H54 (cell line): ENCODE measurements at regions not wholly inside any gene's neighbourhood (a gene's known extent, or its start where the extent isn't known, plus 50 kb on each side); places are given as distances from the start of the nearest gene placed in this dataset.

Experiments
- DNase-seq: peaks from one replicate; pipeline ENCODE4 v3.0.0; 2011; ENCODE audit warnings: low spot score, mixed read lengths; ENCODE audit not compliant: insufficient read length
- FAIRE-seq: peaks from 3 replicates; lab custom pipeline; 2011; peaks lifted over from hg19 to GRCh38; lab: Jason Lieb, UNC
- POLR2A ChIP-seq: IDR thresholded peaks from 2 replicates; pipeline ENCODE4 v1.6.1; 2011; ENCODE audit warnings: low read depth, mild to moderate bottlenecking, low read length

- FAIRE-seq (no peak), DNase-seq (no peak)
These were observed 105.9 kb upstream of the ADRA2C start for GRCh38 chr4:3660086-3660927.

GRCh38 chr4:3659131-3659530 is 107.1 kb upstream of the ADRA2C start:
- no peak for TF ChIP-seq POLR2A

More at GRCh38 chr4:3660086-3660927, 105.9 kb upstream of the ADRA2C start:
- TF ChIP-seq POLR2A: no peak

DNA sequence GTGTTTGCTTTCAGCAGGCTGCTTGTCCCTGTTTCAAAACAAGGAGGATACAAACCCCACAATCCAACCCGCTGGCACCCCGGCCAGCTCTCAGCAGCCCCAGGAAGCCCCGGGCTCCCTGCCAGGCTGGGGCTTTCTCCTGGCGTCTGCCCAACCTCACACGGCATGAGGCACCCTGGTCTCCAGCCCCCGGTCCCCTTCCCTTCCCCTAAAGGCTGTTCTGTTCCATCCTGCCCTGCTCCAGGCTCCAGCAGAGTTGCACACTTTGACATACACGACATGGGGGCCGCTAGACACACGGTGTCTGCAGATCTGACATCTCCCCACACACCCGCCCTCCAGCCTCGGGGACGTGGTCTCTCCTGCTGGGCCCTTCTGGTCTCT is 107.7 kb upstream of the ADRA2C start:
- DNase-seq (no peak), FAIRE-seq (no peak)
- TF ChIP-seq POLR2A: no peak

More at GRCh38 chr4:3659131-3659530, 107.1 kb upstream of the ADRA2C start:
- DNase-seq: no peak
- no peak for FAIRE-seq

- DNase-seq (peak; percentile 51), FAIRE-seq (no peak)
- no peak for TF ChIP-seq POLR2A
These were observed 108.2 kb upstream of the ADRA2C start for GRCh38 chr4:3657902-3658529.

- no peak for TF ChIP-seq POLR2A
- FAIRE-seq (no peak), DNase-seq (no peak)
These were observed 109.5 kb upstream of the ADRA2C start for GRCh38 chr4:3656416-3657356.

DNA sequence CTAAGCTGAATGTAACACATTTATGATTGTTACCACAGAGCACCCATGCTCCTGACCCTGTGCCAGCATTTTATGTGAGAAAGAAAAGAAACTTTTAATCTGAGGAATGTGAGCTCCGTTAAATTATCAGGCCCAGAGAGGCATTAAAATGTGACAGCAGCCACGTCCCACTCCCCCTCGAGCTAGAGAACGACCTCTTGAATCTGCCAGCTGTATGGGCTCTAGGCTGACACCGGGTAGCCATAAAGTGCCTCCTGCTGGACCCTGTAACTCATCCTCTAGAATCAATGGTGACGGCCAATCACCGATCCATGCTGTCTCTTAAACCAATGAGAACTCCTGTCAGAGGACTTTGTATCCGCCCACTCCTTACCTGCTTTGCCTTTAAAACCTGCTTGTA is 110.2 kb upstream of the ADRA2C start:
- TF ChIP-seq POLR2A: no peak
- DNase-seq (no peak), FAIRE-seq (no peak)

- TF ChIP-seq POLR2A: no peak
- FAIRE-seq: no peak
- no peak for DNase-seq
These were observed 110.7 kb upstream of the ADRA2C start for GRCh38 chr4:3655485-3655884.

- FAIRE-seq (no peak), DNase-seq (no peak)
- TF ChIP-seq POLR2A: no peak
These were observed 112.0 kb upstream of the ADRA2C start for GRCh38 chr4:3654036-3654807.

DNA sequence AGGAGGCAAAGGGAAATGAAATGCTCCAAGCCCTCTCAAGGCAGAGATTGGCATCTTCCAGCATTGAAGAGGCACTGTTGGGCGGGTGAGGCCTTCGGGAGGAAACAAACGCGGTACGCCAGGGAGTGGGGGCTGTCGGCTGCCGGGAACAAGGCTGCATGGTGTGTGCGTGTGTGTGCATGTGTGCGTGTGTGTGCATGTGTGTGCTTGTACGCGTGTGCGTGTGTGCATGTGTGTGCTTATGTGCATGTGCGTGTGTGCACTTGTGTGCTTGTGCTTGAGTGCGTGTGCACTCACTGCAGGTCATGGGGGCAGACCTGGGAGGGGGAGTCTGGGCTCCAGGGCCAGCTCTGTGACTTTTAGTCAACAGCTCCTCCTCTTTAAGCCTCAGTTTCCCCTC is 113.6 kb upstream of the ADRA2C start:
- DNase-seq (no peak), FAIRE-seq (no peak)
- no peak for TF ChIP-seq POLR2A

- DNase-seq: no peak
- no peak for TF ChIP-seq POLR2A
- no peak for FAIRE-seq
These were observed 114.8 kb upstream of the ADRA2C start for GRCh38 chr4:3651267-3651845.

DNA sequence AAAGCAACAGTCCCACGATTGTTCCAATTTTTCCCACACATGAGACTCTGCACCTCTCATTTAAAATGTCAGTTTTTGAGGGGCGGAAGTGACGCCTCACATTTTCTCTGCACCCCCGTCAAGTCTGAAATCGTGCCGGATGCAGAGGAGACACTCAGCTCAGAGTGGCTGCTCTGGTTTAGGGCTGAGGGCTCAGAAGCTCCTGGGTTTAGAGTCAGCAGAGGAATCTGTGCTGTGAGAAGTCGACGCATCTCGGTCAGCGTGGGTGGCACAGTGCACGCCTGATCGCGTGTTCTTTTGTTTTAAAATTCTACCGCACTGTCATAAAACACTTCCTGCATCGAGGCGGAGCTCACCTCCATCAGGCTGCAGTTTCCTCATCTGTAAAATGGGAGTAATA is 116.7 kb upstream of the ADRA2C start:
- TF ChIP-seq POLR2A: no peak
- FAIRE-seq (no peak), DNase-seq (no peak)

DNA sequence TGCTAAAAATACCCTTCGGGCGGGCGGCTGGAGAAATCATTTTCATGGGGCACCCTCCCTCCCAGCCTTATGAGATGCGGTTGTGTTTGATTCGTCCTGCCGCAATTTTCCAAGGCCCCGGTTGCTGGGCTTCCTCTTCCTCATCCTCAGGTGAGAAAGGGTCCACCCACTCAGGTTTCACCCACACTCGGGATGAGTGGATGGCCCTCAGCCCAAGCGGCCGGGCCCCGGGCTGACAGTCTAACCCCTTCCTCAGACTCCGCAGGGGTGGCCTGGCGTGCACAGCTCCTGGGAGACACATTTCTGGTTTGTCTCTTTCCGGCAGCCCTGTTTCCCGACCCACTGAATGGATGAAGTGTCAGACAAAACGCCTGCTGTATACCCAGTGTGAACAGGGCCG is 116.5 kb upstream of the LRPAP1 start:
- no peak for TF ChIP-seq POLR2A
- DNase-seq (no peak), FAIRE-seq (no peak)

DNA sequence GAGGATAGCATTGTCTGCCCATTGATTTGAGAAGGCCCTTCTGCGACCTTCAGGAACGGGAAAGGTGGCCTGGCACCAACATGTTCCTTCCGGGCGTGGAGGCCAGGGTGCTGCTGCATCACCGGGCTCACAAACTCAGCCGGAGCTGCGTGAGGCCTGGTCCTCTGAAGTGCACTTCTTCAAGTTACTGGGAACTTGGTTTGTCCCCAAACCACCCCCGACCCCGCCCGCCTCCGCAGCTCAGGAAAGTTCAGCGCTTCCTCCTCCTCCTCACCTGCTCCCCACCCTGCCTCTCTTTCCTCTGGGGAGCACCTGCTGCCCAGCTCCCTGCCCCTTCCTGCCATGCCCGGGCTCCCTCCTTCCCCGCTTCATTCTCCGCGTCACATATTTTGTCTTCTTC is 116.0 kb upstream of the LRPAP1 start:
- no peak for TF ChIP-seq POLR2A
- no peak for FAIRE-seq
- DNase-seq: no peak
